ENCODE measurements at regions not wholly inside any gene's neighbourhood (a gene's known extent, or its start where the extent isn't known, plus 50 kb on each side); places are given as distances from the start of the nearest gene placed in this dataset.

DNA sequence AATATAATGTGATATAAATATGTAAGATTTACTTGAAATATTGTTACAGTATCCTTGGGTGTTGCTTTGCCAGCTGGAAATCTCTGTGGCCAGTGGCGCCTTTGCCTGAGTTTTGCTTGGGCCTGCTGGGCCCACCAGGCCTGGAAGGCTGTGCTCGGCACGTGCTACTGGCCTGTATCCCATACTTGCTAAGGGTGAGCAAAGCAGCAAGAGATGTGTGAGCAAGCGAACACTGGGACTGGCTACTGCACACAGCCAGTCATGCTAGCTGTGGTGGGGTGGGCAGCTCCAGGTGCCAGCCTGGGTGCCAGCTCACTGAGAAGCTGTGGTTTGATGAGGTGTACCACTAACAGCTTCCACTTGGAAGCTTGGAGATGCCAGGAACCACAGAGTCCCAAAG, 299.1 kb upstream of the GALNT5 start:
- TF ChIP-seq FOXM1 (IDR thresholded peaks at IDR 0.05; ENCODE audit: borderline replicate concordance, low read depth) (no peak), RAD21 (IDR thresholded peaks at IDR 0.05; ENCODE audit: low read depth) (no peak), ZBTB7A (IDR thresholded peaks at IDR 0.05; ENCODE audit: low read depth) (no peak), CEBPB (IDR thresholded peaks at IDR 0.05) (no peak), EP300 (IDR thresholded peaks at IDR 0.05; ENCODE audit: borderline replicate concordance) (no peak), TEAD4 (IDR thresholded peaks at IDR 0.05) (no peak), CREB1 (IDR thresholded peaks at IDR 0.05; ENCODE audit: low read depth) (no peak), EGR1 (IDR thresholded peaks at IDR 0.05) (no peak), NFIC (IDR thresholded peaks at IDR 0.05) (no peak), YY1 (IDR thresholded peaks at IDR 0.05; ENCODE audit: low read depth) (no peak), TCF12 (IDR thresholded peaks at IDR 0.05; ENCODE audit: low read depth) (no peak), TAF1 (IDR thresholded peaks at IDR 0.05; ENCODE audit: low read depth) (no peak)
- TF ChIP-seq, protein P1, sequence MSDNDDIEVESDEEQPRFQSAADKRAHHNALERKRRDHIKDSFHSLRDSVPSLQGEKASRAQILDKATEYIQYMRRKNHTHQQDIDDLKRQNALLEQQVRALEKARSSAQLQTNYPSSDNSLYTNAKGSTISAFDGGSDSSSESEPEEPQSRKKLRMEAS (IDR thresholded peaks at IDR 0.05): no peak
- TF ChIP-seq, protein P2, sequence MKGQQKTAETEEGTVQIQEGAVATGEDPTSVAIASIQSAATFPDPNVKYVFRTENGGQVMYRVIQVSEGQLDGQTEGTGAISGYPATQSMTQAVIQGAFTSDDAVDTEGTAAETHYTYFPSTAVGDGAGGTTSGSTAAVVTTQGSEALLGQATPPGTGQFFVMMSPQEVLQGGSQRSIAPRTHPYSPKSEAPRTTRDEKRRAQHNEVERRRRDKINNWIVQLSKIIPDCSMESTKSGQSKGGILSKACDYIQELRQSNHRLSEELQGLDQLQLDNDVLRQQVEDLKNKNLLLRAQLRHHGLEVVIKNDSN (IDR thresholded peaks at IDR 0.05): no peak
- TF ChIP-seq, protein P3, sequence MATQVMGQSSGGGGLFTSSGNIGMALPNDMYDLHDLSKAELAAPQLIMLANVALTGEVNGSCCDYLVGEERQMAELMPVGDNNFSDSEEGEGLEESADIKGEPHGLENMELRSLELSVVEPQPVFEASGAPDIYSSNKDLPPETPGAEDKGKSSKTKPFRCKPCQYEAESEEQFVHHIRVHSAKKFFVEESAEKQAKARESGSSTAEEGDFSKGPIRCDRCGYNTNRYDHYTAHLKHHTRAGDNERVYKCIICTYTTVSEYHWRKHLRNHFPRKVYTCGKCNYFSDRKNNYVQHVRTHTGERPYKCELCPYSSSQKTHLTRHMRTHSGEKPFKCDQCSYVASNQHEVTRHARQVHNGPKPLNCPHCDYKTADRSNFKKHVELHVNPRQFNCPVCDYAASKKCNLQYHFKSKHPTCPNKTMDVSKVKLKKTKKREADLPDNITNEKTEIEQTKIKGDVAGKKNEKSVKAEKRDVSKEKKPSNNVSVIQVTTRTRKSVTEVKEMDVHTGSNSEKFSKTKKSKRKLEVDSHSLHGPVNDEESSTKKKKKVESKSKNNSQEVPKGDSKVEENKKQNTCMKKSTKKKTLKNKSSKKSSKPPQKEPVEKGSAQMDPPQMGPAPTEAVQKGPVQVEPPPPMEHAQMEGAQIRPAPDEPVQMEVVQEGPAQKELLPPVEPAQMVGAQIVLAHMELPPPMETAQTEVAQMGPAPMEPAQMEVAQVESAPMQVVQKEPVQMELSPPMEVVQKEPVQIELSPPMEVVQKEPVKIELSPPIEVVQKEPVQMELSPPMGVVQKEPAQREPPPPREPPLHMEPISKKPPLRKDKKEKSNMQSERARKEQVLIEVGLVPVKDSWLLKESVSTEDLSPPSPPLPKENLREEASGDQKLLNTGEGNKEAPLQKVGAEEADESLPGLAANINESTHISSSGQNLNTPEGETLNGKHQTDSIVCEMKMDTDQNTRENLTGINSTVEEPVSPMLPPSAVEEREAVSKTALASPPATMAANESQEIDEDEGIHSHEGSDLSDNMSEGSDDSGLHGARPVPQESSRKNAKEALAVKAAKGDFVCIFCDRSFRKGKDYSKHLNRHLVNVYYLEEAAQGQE (IDR thresholded peaks at IDR 0.05; ENCODE audit: low read depth): no peak

DNA sequence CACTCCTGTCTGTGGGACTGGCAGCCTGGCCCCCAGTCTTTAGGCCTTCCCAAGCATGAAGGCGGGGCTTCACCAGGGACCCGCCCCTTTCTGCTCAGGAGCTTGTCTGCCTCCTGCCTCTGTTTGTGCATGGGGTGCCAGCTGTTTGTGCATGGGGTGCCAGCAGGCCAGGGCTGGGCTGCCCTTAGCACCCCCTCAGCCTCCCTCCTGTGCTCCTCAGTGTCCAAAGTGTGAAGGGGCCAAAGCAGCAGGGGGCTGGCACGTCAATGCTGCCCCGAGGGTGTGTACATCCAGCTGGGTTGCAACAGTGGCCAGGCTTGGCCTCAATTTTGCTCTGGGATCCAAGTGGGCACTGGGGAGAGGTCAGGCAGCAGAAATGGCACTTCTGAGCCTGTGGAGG, 298.0 kb upstream of the GALNT5 start:
- TF ChIP-seq FOXM1 (IDR thresholded peaks at IDR 0.05; ENCODE audit: borderline replicate concordance, low read depth) (no peak), EGR1 (IDR thresholded peaks at IDR 0.05) (no peak), NFIC (IDR thresholded peaks at IDR 0.05) (no peak), TCF12 (IDR thresholded peaks at IDR 0.05; ENCODE audit: low read depth) (no peak), CEBPB (IDR thresholded peaks at IDR 0.05) (no peak)
- TF ChIP-seq, protein P3 (IDR thresholded peaks at IDR 0.05; ENCODE audit: low read depth): no peak

DNA sequence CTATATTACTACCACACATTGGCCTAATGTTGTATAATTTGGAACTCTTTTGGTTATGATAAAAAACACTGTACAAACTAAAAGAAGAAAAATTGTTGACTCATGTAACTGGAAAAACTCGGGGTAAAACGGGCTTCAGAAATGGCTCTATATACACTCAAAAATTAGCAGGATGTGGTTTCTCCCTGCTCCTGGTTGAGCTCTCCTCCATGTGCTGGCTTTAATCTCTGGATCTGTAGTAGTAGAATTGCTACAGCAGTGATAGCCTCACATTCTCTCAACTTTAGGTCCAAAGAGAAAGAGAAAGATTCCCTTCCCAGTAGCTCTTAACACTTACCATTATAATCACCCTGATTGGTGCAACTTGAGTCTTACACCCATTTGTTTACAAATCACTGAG, 274.9 kb upstream of the GALNT5 start:
- TF ChIP-seq EP300 (IDR thresholded peaks at IDR 0.05; ENCODE audit: borderline replicate concordance): no peak
- TF ChIP-seq, protein P2 (IDR thresholded peaks at IDR 0.05): no peak
- TF ChIP-seq TAF1 (IDR thresholded peaks at IDR 0.05; ENCODE audit: low read depth): no peak
- no peak for TF ChIP-seq RAD21 (IDR thresholded peaks at IDR 0.05; ENCODE audit: low read depth)
- TF ChIP-seq, protein P3 (IDR thresholded peaks at IDR 0.05; ENCODE audit: low read depth): no peak

DNA sequence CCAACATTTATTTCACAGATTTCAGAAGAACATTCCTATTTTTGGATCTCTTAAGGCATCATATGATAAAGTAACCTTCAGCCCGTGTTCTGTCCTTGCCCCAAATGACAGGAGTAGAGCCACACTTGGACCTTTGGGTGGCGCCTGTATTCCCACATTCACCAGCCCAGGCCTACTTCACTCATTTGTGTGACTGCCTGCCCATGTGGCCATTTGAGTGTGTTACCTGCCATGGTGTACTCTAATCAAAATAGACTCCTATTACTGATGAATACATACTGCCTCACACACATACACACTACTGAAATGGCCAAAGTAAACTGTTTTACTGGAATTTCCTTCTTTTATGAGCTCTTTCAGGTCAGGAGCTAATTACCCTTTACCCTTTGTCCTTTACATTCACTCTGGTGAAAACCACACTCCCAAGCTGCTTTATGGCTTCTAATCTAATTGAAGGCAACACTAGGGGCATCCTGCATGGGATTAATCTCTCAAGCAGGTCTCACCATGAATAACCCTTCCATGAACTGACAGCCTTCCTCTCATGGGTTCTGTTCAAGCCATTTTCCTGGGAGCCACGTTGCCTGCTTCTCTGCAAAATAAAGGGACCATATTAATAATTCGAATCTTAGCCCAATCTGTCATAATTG, 271.0 kb upstream of the GALNT5 start:
- TF ChIP-seq CEBPB (IDR thresholded peaks at IDR 0.05) (no peak), FOXM1 (IDR thresholded peaks at IDR 0.05; ENCODE audit: borderline replicate concordance, low read depth) (no peak), EP300 (IDR thresholded peaks at IDR 0.05; ENCODE audit: borderline replicate concordance) (no peak), TCF12 (IDR thresholded peaks at IDR 0.05; ENCODE audit: low read depth) (no peak), TAF1 (IDR thresholded peaks at IDR 0.05; ENCODE audit: low read depth) (no peak), YY1 (IDR thresholded peaks at IDR 0.05; ENCODE audit: low read depth) (no peak), EGR1 (IDR thresholded peaks at IDR 0.05) (no peak), CREB1 (IDR thresholded peaks at IDR 0.05; ENCODE audit: low read depth) (no peak), TEAD4 (IDR thresholded peaks at IDR 0.05) (no peak), RAD21 (IDR thresholded peaks at IDR 0.05; ENCODE audit: low read depth) (no peak), ZBTB7A (IDR thresholded peaks at IDR 0.05; ENCODE audit: low read depth) (no peak), NFIC (IDR thresholded peaks at IDR 0.05) (no peak)
- TF ChIP-seq, protein P1 (IDR thresholded peaks at IDR 0.05): no peak
- TF ChIP-seq, protein P2 (IDR thresholded peaks at IDR 0.05): no peak
- TF ChIP-seq, protein P3 (IDR thresholded peaks at IDR 0.05; ENCODE audit: low read depth): no peak
